ENCODE measurements at regions not wholly inside any gene's neighbourhood (a gene's known extent, or its start where the extent isn't known, plus 50 kb on each side); places are given as distances from the start of the nearest gene placed in this dataset.

- DNase-seq (ENCODE audit: low read depth) (peak; percentile 87), FAIRE-seq (no peak)
- no peak overlapping the region for H3K27ac ChIP-seq (ENCODE audit: low read depth, low read length)
- H2AFZ ChIP-seq (ENCODE audit: low read depth, low read length) = peak overlapping the region; percentile 98
- Mint-ChIP-seq H3K27ac (ENCODE audit: unreplicated experiment) (no peak overlapping the region), H3K9me3 (ENCODE audit: unreplicated experiment) (no peaks in the 10 kb centered on the region), H3K4me3 (ENCODE audit: unreplicated experiment) (no peak overlapping the region), H3K36me3 (ENCODE audit: low read depth, unreplicated experiment) (no peaks in the 10 kb centered on the region), H3K27me3 (ENCODE audit: low read depth, unreplicated experiment) (no peaks in the 10 kb centered on the region), H3K4me1 (ENCODE audit: low read depth, unreplicated experiment) (peaks cover 21% of the 10 kb centered on the region)
- no peaks in the 10 kb centered on the region for H3K36me3 ChIP-seq (ENCODE audit: insufficient read depth, low read length)
- peak overlapping the region; percentile 72 for H3K4me3 ChIP-seq (ENCODE audit: insufficient read depth, low read depth, low read length)
- H3K9ac ChIP-seq (ENCODE audit: low read length) = peak overlapping the region; percentile 72
- peak overlapping the region; percentile 96 for H3K4me2 ChIP-seq (ENCODE audit: low read length)
- H3K27me3 ChIP-seq (ENCODE audit: insufficient read depth, low read length) = no peaks in the 10 kb centered on the region
- TF ChIP-seq EZH2 (IDR thresholded peaks at IDR 0.05; ENCODE audit: insufficient read depth, low read length) (no peak), CTCF (IDR thresholded peaks at IDR 0.05; ENCODE audit: insufficient read depth, low read depth, low read length) (no peak)
- peaks cover 27% of the 10 kb centered on the region for H3K4me1 ChIP-seq (ENCODE audit: insufficient read depth, low read length)
- H4K20me1 ChIP-seq (ENCODE audit: insufficient read depth, low read length) = no peaks in the 10 kb centered on the region
- no peaks in the 10 kb centered on the region for H3K79me2 ChIP-seq (ENCODE audit: insufficient read depth, low read length)
- H3K9me3 ChIP-seq (ENCODE audit: insufficient read depth, low read depth, low read length) = no peaks in the 10 kb centered on the region
Measured at GRCh38 chr21:31558962-31559367, 100.5 kb upstream of the SOD1 start.

GRCh38 chr21:31558189-31558961, 101.1 kb upstream of the SOD1 start:
- peak overlapping the region; percentile 41 for H3K27ac Mint-ChIP-seq (ENCODE audit: unreplicated experiment)
- no peaks in the 10 kb centered on the region for H3K27me3 Mint-ChIP-seq (ENCODE audit: low read depth, unreplicated experiment)

More at GRCh38 chr21:31558189-31558961, 101.1 kb upstream of the SOD1 start:
- Mint-ChIP-seq H3K4me1 (ENCODE audit: low read depth, unreplicated experiment) (peaks cover 24% of the 10 kb centered on the region), H3K9me3 (ENCODE audit: unreplicated experiment) (no peaks in the 10 kb centered on the region), H3K4me3 (ENCODE audit: unreplicated experiment) (peak overlapping the region; percentile 83), H3K36me3 (ENCODE audit: low read depth, unreplicated experiment) (no peaks in the 10 kb centered on the region)
- no peak for DNase-seq (ENCODE audit: low read depth)
- H3K27ac ChIP-seq (ENCODE audit: low read depth, low read length) = no peak overlapping the region
- H4K20me1 ChIP-seq (ENCODE audit: insufficient read depth, low read length) = no peaks in the 10 kb centered on the region
- peak overlapping the region; percentile 94 for H2AFZ ChIP-seq (ENCODE audit: low read depth, low read length)
- H3K27me3 ChIP-seq (ENCODE audit: insufficient read depth, low read length) = no peaks in the 10 kb centered on the region
- no peak for FAIRE-seq
- H3K9me3 ChIP-seq (ENCODE audit: insufficient read depth, low read depth, low read length) = no peaks in the 10 kb centered on the region
- peaks cover 3% of the 10 kb centered on the region for H3K79me2 ChIP-seq (ENCODE audit: insufficient read depth, low read length)
- TF ChIP-seq EZH2 (IDR thresholded peaks at IDR 0.05; ENCODE audit: insufficient read depth, low read length) = peak; percentile 83
- TF ChIP-seq CTCF (IDR thresholded peaks at IDR 0.05; ENCODE audit: insufficient read depth, low read depth, low read length) = no peak
- peak overlapping the region; percentile 72 for H3K4me3 ChIP-seq (ENCODE audit: insufficient read depth, low read depth, low read length)
- H3K9ac ChIP-seq (ENCODE audit: low read length) = peak overlapping the region; percentile 63
- H3K4me2 ChIP-seq (ENCODE audit: low read length) = peak overlapping the region; percentile 96
- H3K36me3 ChIP-seq (ENCODE audit: insufficient read depth, low read length) = no peaks in the 10 kb centered on the region
- peaks cover 30% of the 10 kb centered on the region for H3K4me1 ChIP-seq (ENCODE audit: insufficient read depth, low read length)

All from astrocyte (in vitro differentiated cells and primary cell).